ENCODE measurements at regions not wholly inside any gene's neighbourhood (a gene's known extent, or its start where the extent isn't known, plus 50 kb on each side); places are given as distances from the start of the nearest gene placed in this dataset.

DNA sequence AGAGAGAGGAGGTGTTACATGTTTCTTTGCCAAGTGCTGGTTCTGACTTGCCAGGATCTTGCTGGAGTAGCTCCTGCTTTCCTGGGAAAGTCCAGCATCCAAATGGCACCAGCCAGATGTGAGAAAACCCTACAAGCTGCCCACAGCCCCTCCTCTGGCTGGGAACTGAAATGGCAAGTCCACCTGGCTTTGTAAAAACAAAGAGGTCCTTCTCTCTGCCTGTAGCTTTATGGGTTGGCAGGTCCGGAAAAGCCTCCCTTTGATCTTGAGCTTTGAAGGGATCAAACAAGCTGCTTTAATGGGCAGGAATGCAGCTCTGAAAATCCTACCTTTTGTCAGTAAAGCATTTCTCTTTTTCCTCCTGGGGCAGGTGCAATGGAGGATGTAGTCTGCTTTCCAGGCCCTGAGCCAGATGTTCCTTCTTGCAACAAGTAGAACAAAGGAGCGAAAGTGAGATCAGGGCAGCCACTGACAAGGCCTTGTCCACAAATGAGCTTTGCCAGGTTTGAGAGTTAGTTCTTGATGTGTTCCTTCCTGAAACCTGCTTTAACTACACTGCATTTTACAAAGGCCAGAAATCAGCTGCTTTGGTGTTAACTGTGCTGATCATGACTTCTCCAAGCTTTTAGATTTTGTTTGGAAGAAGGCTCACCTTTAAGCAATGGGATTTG, 456.7 kb downstream of the ZNF608 start:
- Histone ChIP-seq H3K9me3 (ENCODE audit: control insufficient read depth, low read depth, low read length) (no peaks in the 10 kb centered on the region), H3K4me2 (ENCODE audit: control insufficient read depth, extremely low read depth, insufficient read depth, low read depth, low read length) (no peak overlapping the region), H4K20me1 (ENCODE audit: control insufficient read depth, extremely low read depth, insufficient read depth, low read length) (no peaks in the 10 kb centered on the region), H3K27ac (ENCODE audit: control insufficient read depth, insufficient read depth, low read length) (no peak overlapping the region), H3K9ac (ENCODE audit: control insufficient read depth, extremely low read depth, insufficient read depth, low read length) (no peak overlapping the region), H3K4me3 (ENCODE audit: control insufficient read depth in 2 of 3, extremely low read depth in 1 of 3, insufficient read depth in 2 of 3, low read depth in 1 of 3, low read length in 3 of 3) (no peak overlapping the region), H3K36me3 (ENCODE audit: control insufficient read depth in 2 of 2, extremely low read depth in 1 of 2, insufficient read depth in 2 of 2, low read length in 2 of 2) (no peaks in the 10 kb centered on the region), H3K9me1 (ENCODE audit: control insufficient read depth, extremely low read depth, insufficient read depth, low read length) (no peaks in the 10 kb centered on the region), H3K4me1 (ENCODE audit: control insufficient read depth, extremely low read depth, insufficient read depth, low read length) (peaks cover 6% of the 10 kb centered on the region), H3K27me3 (ENCODE audit: control insufficient read depth, extremely low read depth, insufficient read depth, low read length) (no peaks in the 10 kb centered on the region), H2AFZ (ENCODE audit: control insufficient read depth, low read length) (no peak overlapping the region), H3K79me2 (ENCODE audit: control insufficient read depth, insufficient read depth, low read length) (no peaks in the 10 kb centered on the region)
- dilution Hi-C loops (cut with MboI; ENCODE audit: extremely low pct_ligation_motif_present, low sequenced_read_pairs), result no loop called here
- no peak for TF ChIP-seq EZH2 (IDR thresholded peaks at IDR 0.05; ENCODE audit: low read length)
- TF ChIP-seq, protein P1, sequence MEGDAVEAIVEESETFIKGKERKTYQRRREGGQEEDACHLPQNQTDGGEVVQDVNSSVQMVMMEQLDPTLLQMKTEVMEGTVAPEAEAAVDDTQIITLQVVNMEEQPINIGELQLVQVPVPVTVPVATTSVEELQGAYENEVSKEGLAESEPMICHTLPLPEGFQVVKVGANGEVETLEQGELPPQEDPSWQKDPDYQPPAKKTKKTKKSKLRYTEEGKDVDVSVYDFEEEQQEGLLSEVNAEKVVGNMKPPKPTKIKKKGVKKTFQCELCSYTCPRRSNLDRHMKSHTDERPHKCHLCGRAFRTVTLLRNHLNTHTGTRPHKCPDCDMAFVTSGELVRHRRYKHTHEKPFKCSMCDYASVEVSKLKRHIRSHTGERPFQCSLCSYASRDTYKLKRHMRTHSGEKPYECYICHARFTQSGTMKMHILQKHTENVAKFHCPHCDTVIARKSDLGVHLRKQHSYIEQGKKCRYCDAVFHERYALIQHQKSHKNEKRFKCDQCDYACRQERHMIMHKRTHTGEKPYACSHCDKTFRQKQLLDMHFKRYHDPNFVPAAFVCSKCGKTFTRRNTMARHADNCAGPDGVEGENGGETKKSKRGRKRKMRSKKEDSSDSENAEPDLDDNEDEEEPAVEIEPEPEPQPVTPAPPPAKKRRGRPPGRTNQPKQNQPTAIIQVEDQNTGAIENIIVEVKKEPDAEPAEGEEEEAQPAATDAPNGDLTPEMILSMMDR (optimal IDR thresholded peaks at IDR 0.05 in 1 of 3, IDR thresholded peaks at IDR 0.05 in 1 of 3, conservative IDR thresholded peaks at IDR 0.05 in 1 of 3; ENCODE audit: extremely low read depth in 1 of 3, insufficient read depth in 2 of 3, low read length in 3 of 3), result peak; percentile 42 to 46 (median 43)
- DNase-seq (ENCODE audit: low read depth, low spot score), result no peak
- FAIRE-seq, result peak; percentile 41

DNA sequence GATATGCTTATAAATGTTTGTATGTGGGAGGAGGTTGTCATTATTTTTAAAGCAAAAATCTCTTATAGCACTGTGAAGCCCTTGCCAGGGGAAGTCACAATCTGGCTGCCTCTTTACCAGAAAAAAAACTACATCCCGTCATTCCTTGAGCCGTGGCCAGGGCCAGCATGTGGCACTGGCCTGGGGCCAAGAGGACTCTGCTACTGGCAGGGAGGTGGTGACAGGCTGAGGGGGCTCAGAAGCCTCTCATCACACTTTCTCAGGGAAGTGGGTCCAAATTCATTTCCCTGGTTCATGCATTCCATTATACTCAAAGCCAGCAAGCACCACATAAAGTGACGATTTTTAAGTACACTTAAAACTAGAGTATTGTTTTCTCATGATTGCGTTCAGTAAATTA, 457.3 kb downstream of the ZNF608 start:
- H3K27ac ChIP-seq (ENCODE audit: control insufficient read depth, insufficient read depth, low read length), result no peak overlapping the region
- no peaks in the 10 kb centered on the region for H3K27me3 ChIP-seq (ENCODE audit: control insufficient read depth, extremely low read depth, insufficient read depth, low read length)
- TF ChIP-seq, protein P1 (optimal IDR thresholded peaks at IDR 0.05 in 1 of 3, IDR thresholded peaks at IDR 0.05 in 1 of 3, conservative IDR thresholded peaks at IDR 0.05 in 1 of 3; ENCODE audit: extremely low read depth in 1 of 3, insufficient read depth in 2 of 3, low read length in 3 of 3), result no peak
- TF ChIP-seq EZH2 (IDR thresholded peaks at IDR 0.05; ENCODE audit: low read length), result no peak
- no peaks in the 10 kb centered on the region for H3K79me2 ChIP-seq (ENCODE audit: control insufficient read depth, insufficient read depth, low read length)
- no peaks in the 10 kb centered on the region for H3K9me3 ChIP-seq (ENCODE audit: control insufficient read depth, low read depth, low read length)
- no peaks in the 10 kb centered on the region for H4K20me1 ChIP-seq (ENCODE audit: control insufficient read depth, extremely low read depth, insufficient read depth, low read length)
- H3K4me1 ChIP-seq (ENCODE audit: control insufficient read depth, extremely low read depth, insufficient read depth, low read length), result peaks cover 6% of the 10 kb centered on the region
- dilution Hi-C loops (cut with MboI; ENCODE audit: extremely low pct_ligation_motif_present, low sequenced_read_pairs), result no loop called here
- no peak for FAIRE-seq
- no peaks in the 10 kb centered on the region for H3K9me1 ChIP-seq (ENCODE audit: control insufficient read depth, extremely low read depth, insufficient read depth, low read length)
- no peak overlapping the region for H3K9ac ChIP-seq (ENCODE audit: control insufficient read depth, extremely low read depth, insufficient read depth, low read length)
- DNase-seq (ENCODE audit: low read depth, low spot score), result no peak
- no peak overlapping the region for H3K4me2 ChIP-seq (ENCODE audit: control insufficient read depth, extremely low read depth, insufficient read depth, low read depth, low read length)
- no peaks in the 10 kb centered on the region for H3K36me3 ChIP-seq (ENCODE audit: control insufficient read depth in 2 of 2, extremely low read depth in 1 of 2, insufficient read depth in 2 of 2, low read length in 2 of 2)
- no peak overlapping the region for H3K4me3 ChIP-seq (ENCODE audit: control insufficient read depth in 2 of 3, extremely low read depth in 1 of 3, insufficient read depth in 2 of 3, low read depth in 1 of 3, low read length in 3 of 3)
- H2AFZ ChIP-seq (ENCODE audit: control insufficient read depth, low read length), result no peak overlapping the region

Measured in keratinocyte (primary cell).